Colonic mucosa (tissue), 4 donors: ENCODE measurements at regions not wholly inside any gene's neighbourhood (a gene's known extent, or its start where the extent isn't known, plus 50 kb on each side); places are given as distances from the start of the nearest gene placed in this dataset.

Experiments
- DNase-seq: peaks from one replicate; pipeline ENCODE4 v3.0.0-alpha.2; 2020
- H3K27ac ChIP-seq: fragments of 200-600 bp; one replicate; pipeline ENCODE4 v1.8.0; 2021
- H3K27me3 ChIP-seq: fragments of 200-600 bp; one replicate; pipeline ENCODE4 v1.8.0; 2021
- H3K36me3 ChIP-seq: fragments of 200-600 bp; one replicate; pipeline ENCODE4 v1.8.0; 2021
- H3K4me1 ChIP-seq: fragments of 200-600 bp; one replicate; pipeline ENCODE4 v1.8.0; 2021; ENCODE audit warnings: mild to moderate bottlenecking
- H3K4me3 ChIP-seq: fragments of 200-600 bp; one replicate; pipeline ENCODE4 v1.8.0; 2021
- H3K9ac ChIP-seq, 2 donors: one replicate each; pipeline ENCODE4 v1.7.0; 2013; ENCODE audit warnings: control low read depth in 2 of 2, low read depth in 2 of 2, low read length in 2 of 2
- H3K9me3 ChIP-seq: fragments of 200-600 bp; one replicate; pipeline ENCODE4 v1.8.0; 2021
- intact Hi-C: fragments of 100-400 bp; cut with DNase I; formaldehyde crosslinking; loops from one replicate; pipeline ENCODE4 v1.14.1; 2022
- TF ChIP-seq, protein P1 (sequence below): fragments of 200-600 bp; IDR thresholded peaks from one replicate; pipeline ENCODE4 v1.8.0; 2022; ENCODE audit warnings: antibody characterized with exemption, mild to moderate bottlenecking
- donor health status: healthy.
- donor health status: DM: no; HTN: no; CAD: no.
- donor health status: DM: no; HTN: no; CAD: no.

- TF ChIP-seq, protein P1, sequence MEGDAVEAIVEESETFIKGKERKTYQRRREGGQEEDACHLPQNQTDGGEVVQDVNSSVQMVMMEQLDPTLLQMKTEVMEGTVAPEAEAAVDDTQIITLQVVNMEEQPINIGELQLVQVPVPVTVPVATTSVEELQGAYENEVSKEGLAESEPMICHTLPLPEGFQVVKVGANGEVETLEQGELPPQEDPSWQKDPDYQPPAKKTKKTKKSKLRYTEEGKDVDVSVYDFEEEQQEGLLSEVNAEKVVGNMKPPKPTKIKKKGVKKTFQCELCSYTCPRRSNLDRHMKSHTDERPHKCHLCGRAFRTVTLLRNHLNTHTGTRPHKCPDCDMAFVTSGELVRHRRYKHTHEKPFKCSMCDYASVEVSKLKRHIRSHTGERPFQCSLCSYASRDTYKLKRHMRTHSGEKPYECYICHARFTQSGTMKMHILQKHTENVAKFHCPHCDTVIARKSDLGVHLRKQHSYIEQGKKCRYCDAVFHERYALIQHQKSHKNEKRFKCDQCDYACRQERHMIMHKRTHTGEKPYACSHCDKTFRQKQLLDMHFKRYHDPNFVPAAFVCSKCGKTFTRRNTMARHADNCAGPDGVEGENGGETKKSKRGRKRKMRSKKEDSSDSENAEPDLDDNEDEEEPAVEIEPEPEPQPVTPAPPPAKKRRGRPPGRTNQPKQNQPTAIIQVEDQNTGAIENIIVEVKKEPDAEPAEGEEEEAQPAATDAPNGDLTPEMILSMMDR = peak; percentile 89
- Histone ChIP-seq H3K4me3 (no peak overlapping the region), H3K27ac (no peak overlapping the region), H3K36me3 (no peaks in the 10 kb centered on the region), H3K4me1 (no peaks in the 10 kb centered on the region), H3K9me3 (no peaks in the 10 kb centered on the region), H3K9ac (no peak overlapping the region), H3K27me3 (no peaks in the 10 kb centered on the region)
- DNase-seq = peak; percentile 78
- intact Hi-C loops = loop anchor here (2.0 kb wide), 1 partner anchor 214 kb away; no protein-coding TSS in a partner anchor
Measured at GRCh38 chr6:25070547-25071366, 135.0 kb upstream of the RIPOR2 start.

DNA sequence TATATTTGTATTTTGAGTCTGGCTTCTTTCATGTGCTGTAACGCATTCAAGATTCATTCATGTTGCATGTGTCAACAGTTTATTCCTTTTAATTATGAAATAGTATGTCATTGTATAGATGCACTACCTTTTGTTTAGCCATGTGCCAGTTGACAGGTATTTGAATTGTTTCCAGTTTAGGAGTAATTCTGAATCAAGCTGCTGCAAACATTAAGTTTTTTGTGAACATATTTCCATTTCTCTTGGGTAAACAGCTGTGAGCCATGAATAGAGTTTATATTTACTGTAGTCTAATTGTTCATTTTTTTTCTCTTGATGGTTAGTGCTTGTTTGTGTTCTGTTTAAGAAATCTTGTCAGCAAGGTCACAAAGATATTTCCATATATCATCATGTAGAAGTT is 142.4 kb upstream of the RIPOR2 start:
- Histone ChIP-seq H3K4me1 (no peaks in the 10 kb centered on the region), H3K4me3 (no peak overlapping the region), H3K9me3 (no peaks in the 10 kb centered on the region), H3K27me3 (no peaks in the 10 kb centered on the region), H3K9ac (no peak overlapping the region), H3K36me3 (no peaks in the 10 kb centered on the region), H3K27ac (no peak overlapping the region)
- intact Hi-C loops = no loop called here
- DNase-seq = no peak
- TF ChIP-seq, protein P1 = no peak

DNA sequence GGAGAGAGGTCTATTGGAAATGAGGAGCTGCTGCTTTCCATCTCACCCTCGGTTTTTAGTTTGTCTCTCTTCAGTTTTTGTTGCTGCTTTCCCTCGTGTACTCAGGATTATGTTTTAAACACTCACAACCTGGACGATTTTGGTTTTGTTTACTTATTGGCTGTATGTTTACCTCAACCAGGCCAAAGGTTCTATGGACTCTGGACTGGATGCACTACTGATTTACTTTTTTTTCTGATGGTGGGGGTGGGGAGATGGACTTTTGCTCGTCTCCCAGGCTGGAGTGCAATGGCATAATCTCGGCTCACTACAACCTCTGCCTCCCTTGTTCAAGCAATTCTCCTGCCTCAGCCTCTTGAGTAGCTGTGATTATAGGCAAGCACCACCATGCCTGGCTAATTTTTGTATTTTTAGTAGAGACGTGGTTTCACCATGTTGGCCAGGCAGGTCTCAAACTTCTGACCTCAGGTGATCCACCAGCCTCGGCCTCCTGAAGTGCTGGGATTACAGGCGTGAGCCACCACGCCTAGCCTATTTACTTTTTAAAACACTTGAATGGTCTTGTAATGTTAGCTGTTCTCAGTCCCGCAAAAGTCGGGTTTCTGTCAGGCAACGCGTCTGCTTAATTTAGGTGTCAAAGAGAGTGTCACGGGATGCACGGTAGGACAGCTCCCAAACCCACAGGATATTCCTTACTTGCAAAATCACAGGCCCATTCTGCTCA is 148.2 kb upstream of the RIPOR2 start:
- no peak overlapping the region for H3K4me3 ChIP-seq
- H3K4me1 ChIP-seq = no peaks in the 10 kb centered on the region
- H3K9ac ChIP-seq = no peak overlapping the region
- no peaks in the 10 kb centered on the region for H3K27me3 ChIP-seq
- DNase-seq = no peak
- H3K9me3 ChIP-seq = no peaks in the 10 kb centered on the region
- H3K27ac ChIP-seq = no peak overlapping the region
- no peaks in the 10 kb centered on the region for H3K36me3 ChIP-seq
- TF ChIP-seq, protein P1 = no peak
- intact Hi-C loops = no loop called here

DNA sequence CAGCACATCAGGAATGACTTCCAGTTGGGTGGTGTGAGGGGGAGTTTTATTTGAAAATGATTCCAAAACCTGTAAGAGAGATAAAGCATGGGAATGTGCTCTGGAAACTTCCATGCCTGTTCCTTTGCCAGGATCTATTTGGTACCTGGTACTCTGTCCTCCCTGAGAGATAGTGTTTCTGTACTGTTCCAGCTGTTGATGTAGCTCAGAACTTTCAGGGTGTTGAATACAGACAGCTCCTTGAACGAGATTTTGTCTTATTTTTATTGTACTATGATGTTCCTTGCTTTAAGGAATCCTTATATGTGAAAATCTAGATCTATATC is 148.7 kb upstream of the RIPOR2 start:
- no peak for DNase-seq
- no peaks in the 10 kb centered on the region for H3K4me1 ChIP-seq
- intact Hi-C loops = no loop called here
- no peaks in the 10 kb centered on the region for H3K9me3 ChIP-seq
- H3K27me3 ChIP-seq = no peaks in the 10 kb centered on the region
- no peak overlapping the region for H3K4me3 ChIP-seq
- H3K27ac ChIP-seq = no peak overlapping the region
- TF ChIP-seq, protein P1 = no peak
- no peaks in the 10 kb centered on the region for H3K36me3 ChIP-seq
- no peak overlapping the region for H3K9ac ChIP-seq

- intact Hi-C loops = no loop called here
- TF ChIP-seq, protein P1 = no peak
- Histone ChIP-seq H3K9ac (no peak overlapping the region), H3K9me3 (no peaks in the 10 kb centered on the region), H3K27me3 (no peaks in the 10 kb centered on the region), H3K4me1 (no peaks in the 10 kb centered on the region), H3K36me3 (no peaks in the 10 kb centered on the region), H3K4me3 (no peak overlapping the region), H3K27ac (no peak overlapping the region)
- no peak for DNase-seq
Measured at GRCh38 chr6:25085756-25086155, 150.0 kb upstream of the RIPOR2 start.
